Activated CD4-positive, alpha-beta T cell treated with anti-CD3 and anti-CD28 coated beads, Interleukin-2, amount 50 U/mL, for 48 hours (primary cell): ENCODE measurements at regions not wholly inside any gene's neighbourhood (a gene's known extent, or its start where the extent isn't known, plus 50 kb on each side); places are given as distances from the start of the nearest gene placed in this dataset.
"Not testable (repeated sequence)": the region's sequence is repeated elsewhere in the genome, so short reads cannot be mapped to it uniquely, and the experiment has no call there.

ENCODE experiments used
- DNase-seq, 2 experiments: peaks; one replicate each; pipeline ENCODE4 v3.0.0-alpha.2; 2020

DNA sequence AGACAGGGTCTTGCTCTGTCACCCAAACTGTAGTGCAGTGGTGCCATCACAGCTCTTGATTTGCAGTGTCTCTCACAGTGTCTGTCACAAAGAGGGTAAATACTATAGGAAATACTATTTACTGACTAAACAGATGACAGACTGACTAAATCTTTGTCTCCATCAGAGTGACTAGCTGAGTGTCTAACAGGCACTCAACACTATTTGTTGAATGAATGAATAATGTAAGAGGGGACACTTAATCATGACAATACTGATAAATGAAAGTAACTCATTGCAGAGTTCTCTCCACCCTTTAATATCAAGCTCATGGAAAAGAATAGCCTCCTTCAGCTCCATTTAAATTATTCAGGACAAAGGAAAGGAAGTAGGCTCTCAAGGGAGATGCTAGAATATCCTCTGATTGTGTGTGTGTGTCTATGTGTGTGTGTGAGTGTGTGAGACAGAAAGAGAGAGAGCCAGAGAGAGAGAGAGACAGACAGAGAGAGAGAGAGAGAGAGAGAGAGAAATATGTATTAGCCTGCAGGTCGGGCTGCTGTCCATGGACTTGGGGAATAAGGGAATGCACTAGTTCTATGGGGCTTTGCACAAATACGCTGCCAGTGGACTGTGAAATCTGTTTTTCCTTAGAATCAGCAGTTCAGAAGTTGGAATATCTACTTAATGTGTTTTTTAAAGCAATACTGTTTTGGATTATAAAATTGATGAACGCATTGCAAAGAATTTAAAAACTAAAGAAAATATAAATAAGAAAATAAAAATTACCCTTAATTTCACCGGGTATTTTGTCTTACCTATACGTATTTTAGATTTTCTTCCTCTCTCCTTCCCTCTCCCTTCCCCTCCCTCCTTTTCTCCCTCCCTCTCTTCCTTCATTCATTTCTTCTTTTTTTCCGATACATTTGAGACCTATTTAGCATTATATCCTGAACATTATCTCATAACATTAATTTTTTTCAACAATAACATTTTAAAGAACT is 132.9 kb upstream of the LRIG1 start:
- no peak for DNase-seq

DNA sequence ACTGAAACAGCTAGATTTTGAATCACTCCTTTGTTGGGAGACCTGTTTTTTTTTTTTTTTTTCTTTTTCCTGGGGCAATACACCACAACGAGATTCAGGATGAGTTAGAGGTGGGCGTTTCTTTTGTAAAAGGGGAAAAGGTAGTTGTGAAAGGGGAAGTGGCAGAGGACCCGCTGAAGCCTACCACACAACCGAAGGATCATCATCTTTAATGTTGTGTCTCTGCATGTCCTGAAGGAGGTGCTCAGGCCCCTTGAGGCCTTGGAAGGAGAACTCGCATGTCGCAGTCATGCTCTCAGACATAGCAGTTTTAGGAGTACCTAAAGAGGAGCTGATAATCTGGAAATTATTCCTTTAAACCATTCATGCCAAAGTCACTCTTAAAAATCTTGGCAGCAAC is 137.9 kb upstream of the LRIG1 start:
- no peak for DNase-seq

DNA sequence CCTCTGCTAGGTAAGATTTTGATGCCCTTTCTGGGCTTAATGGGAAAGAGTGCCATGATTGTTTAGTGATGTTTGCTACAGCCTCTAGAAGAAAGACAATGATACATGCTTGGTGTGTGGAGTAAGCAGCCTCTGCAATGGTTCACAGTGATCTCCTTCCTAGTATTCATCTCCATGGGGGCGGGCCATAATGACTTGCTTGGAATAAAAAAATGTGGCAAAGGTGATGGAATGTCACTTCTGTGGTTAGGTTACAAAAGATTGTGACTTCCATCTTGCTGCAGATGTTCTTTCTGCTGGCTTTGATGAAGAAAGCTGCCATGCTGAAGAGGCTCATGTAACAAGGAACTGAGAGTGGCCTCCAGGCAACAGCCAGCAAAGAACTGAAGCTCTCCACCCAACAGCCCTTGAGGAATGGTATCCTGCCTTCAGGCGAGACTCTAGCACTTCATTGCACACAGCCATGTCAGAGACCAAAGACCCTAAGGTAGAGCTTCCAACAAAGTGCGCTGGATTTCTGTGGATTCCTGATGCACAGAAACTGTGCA is 139.1 kb upstream of the LRIG1 start:
- no peak for DNase-seq

DNA sequence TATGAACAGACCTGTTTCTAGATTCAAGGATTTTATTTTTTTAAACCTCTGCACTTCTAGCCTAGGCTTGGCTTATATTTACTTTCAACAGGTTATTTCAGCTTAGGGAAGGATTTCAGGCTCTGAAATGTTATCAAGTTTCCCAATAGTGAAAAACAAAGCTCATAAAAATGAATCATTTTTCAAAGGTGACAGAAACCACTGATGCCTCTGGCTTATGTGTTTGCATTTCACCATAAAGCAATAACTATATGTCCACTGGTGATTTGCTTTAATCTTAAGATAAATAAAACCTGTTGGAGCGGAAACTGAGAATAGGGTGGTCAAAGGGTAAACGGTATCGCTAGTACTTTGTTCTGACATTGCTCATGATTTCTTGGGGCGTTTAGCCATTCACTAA is 141.2 kb upstream of the LRIG1 start:
- DNase-seq, result no peak

DNA sequence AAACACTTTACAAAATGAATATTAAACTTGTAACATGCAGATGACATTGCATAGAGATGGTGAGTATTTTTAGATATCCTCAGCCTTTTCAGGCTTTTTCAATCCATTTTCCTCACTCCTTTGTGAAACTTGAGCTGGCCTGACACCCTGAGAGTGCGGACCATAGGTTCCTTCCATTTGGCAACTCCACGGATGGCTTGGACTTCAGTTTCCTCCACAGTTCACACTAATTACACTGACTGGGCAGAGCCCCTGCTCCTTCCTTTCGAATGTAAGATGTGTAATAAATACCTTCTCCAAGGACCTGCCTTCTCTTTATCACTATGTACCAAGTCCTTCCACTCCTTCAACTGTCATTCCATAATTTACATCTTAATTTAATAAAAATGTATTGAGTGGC is 141.7 kb upstream of the LRIG1 start:
- no peak for DNase-seq

DNA sequence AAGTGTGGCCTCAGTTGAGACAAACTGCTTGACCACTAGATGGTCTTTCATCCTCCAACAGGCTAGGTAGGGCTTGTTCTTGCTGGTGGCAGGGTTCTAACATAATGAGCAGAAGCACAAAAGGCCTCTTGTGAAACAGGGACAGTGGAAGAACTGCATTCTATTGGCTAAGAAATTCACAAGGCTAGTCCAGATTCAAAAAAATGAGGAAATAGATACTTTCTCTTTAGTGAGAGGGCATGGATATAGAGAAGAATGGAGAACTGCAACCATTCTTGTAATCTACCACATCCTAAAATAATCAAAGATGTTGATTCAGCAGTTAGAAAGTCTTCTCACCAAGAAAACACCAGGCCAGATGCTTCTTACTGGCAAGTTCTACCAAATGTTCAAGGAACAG is 143.7 kb upstream of the LRIG1 start:
- DNase-seq, result no peak

DNA sequence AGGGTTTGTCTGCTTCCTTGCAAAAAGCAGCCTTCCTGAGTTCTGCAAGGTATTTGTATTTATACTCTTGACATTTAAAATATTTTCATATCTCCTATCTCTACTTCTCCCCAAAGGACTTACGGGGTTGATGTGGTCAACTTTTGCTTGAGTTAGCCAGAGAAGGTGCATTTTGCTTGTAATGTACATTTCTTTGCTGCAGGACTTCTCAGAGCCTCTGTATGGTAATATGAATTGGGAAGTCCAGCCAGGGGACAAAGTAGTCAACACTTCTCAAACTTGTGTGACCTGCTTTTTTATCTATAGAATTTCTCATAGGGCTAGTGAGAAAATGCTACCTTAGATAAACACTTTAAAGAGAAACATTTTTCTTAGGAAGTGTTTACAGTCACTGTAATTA is 148.2 kb upstream of the LRIG1 start:
- DNase-seq, result no peak

DNA sequence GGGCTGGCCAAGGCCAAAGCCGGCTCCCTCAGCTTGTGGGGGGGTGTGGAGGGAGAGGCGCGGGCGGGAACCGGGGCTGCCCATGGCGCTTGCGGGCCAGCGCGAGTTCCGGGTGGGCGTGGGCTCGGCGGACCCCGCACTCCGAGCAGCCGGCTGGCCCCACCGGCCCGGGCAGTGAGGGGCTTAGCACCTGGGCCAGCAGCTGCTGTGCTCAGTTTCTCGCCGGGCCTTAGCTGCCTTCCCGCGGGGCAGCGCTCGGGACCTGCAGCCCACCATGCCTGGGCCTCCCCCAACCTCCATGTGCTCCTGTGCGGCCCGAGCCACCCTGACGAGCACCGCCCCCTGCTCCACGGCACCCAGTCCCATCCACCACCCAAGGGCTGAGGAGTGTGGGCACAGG is 150.7 kb upstream of the LRIG1 start:
- DNase-seq, result not testable (repeated sequence)

DNA sequence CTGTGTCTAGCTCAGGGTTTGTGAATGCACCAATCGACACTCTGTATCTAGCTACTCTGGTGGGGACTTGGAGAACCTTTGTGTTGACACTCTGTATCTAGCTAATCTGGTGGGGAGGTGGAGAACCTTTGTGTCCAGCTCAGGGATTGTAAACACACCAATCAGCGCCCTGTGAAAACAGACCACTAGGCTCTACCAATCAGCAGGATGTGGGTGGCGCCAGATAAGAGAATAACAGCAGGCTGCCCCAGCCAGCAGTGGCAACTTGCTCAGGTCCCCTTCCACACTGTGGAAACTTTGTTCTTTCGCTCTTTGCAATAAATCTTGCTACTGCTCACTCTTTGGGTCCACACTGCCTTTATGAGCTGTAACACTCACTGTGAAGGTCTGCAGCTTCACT is 151.3 kb upstream of the LRIG1 start:
- DNase-seq, result not testable (repeated sequence)

DNA sequence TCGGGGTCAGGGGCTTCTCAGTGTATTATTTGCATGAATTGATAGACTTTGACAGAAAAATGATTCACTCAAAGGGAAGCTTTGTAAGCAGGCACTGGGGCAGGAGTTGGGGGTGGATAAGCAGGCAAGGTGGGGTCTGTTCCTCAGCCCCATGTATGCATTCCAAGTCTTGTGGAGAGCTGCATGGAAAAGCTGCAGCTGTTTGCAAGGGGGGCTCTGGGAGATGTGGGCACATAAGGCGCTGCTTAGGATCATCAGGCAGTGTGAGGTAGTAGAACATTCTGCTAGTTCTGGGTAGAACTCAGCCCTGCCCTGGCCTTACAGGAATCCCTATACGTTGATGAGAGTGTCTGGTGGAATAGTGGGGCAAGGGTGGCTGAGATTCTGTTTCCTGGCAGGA is 154.2 kb upstream of the LRIG1 start:
- DNase-seq, result no peak

DNA sequence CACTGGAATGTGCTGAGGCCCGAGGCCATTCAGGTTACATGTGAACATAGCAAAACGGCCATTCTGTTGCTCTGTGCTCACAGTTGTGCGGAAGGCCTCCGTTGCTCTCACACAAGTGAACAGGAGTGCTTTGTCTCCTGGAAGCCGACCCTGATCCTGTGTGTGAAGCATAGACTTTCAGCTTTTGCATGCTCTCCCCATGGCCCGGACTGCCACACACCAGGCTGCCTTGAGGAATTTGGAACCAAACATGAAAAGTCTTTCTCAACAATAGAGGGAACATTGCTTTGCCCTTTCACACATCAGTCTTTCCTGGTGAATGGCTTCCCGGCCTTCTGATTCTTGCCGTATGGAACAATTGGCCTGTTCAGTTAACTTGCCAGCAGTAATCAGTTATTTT is 154.8 kb upstream of the LRIG1 start:
- no peak for DNase-seq

DNA sequence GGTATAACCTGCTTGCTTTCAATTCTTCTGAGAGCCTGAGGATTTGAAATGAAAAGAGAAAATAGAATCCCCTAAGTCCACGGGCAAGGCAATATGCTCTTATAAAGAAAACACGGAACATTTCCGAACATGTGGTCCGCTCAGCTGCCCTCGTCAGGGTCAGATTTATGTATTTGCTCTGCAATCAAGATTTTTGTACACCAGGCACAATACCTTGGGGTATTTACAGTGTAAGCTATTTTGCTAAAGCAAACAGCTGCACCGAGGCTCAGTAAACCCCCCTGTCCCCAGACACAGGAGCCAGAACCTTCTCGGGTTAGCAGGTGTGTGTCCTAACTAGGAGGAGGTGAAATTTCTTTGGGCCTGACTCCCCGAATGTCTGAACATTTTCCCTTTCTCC is 155.8 kb upstream of the LRIG1 start:
- DNase-seq, result no peak

DNA sequence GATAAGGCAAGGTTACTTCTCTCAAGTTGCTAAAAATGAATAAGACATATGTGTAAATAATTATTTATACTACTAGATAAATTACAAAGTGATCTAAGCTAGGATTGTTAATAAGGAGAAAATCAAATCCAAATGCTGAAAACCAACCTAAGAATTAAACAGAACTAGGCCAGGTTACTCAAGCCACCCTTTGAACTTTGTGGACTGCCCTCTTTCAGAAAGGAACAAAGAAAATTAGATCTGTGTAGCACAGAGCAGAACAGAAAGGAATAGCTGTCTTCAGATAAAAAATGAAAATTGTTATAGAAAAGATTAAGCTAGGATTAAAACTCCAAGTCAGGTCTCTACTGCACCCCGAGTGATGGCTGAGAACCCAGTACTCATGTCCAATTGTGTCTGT is 158.2 kb upstream of the LRIG1 start:
- no peak for DNase-seq

DNA sequence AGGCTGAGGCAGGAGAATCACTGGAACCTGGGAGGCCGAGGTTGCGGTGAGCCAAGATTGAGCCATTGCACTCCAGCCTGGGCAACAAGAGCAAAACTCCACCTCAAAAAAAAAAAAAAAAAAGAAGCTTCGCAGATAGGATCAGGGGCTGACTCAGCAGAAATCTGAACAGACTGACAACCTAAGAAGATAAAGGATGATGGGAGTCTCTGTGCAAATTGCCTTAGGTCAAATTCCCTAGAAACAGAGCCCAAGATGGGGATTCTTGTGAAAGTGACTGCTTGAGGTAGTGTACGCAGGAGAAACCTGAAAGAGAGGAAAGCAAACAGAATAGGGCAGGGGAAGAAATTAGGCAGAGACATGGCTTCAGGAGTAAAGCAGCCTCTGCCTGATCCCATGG is 160.8 kb upstream of the LRIG1 start:
- DNase-seq, result no peak

DNA sequence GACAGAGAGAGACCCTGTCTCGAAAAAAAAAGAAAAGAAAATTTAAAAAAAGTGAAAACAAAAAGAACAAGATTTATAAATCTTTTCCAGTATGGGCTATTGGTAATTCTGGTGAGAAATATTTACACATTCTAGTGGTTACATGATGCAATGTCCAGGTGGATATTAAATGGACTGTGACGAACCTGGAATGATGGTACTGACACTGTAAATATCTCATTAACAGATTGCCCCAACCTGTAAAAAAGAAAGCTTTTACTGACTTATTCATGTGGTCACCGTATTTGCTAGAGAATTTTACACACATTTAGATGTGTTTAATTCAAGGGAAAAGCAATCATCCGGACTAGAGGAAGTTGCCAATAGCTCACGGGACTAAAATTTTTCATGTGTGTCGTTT is 162.1 kb upstream of the LRIG1 start:
- DNase-seq, result no peak

DNA sequence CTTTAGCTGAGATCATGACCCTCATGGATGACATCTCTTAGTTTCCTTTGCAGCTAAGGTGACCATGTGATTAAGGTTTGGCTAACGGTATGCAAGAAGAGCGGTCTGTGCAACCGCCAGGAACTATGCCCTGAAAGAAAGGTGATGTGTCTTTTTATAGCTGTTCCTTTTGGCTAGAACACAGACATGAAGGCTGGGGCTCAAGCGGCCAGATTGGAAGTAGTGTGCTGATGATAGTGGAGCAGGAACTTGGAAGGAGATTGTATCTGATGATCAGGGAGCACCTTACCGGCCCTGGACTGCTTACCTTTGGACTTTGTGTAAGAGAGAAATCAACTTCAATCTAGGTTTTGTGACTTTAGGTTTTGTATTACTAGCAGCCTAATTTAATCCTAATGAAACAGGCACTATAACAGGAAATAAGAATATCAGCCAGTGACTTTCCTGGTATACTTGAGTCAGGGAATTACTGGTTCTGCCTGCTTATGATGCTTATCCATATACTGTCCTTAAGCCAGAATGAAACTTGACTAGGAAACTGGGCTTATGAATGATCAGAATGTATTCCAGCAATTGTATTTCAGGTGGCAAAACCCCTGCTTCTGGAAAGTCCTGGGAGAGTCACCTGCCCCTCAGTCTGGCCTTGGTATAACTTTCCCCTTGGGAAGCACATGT is 164.3 kb upstream of the LRIG1 start:
- DNase-seq, result no peak

DNA sequence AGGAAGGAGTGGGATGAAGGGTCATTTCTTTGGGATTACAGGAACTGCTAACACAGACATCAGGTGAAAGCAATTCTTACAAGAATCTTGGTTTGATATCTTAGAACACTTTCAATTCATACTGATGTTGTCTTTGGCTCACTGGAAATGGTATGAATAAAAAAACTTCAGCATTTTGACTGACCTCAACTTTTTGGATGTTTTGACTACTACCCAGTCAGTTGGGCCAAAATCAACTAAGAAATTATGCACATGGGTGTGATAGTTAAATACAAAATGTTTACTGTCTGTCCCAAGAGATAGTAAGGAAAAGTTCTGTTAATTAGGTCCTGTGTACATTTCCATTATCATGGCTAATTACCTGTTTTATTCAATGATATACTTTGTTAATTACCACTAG is 165.5 kb upstream of the LRIG1 start:
- no peak for DNase-seq

DNA sequence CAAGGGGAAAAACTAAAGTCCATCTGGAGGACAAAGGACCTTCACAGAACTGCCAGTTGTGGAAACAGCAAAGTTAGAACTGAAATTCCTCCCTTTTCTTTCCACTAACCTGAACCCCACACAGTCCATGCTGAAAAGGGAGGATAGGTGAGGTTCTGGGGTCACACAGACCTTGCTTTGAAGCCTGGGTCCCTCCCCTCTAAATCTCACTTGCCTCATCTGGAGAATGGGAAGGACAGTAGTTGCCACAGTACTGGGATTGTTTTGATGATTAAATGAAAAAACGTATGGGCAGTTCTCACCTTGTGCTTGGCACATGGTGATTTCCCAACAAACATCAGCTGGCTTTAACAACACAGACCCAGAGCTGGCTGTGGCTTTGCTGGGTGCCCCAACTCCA is 166.4 kb upstream of the LRIG1 start:
- no peak for DNase-seq

DNA sequence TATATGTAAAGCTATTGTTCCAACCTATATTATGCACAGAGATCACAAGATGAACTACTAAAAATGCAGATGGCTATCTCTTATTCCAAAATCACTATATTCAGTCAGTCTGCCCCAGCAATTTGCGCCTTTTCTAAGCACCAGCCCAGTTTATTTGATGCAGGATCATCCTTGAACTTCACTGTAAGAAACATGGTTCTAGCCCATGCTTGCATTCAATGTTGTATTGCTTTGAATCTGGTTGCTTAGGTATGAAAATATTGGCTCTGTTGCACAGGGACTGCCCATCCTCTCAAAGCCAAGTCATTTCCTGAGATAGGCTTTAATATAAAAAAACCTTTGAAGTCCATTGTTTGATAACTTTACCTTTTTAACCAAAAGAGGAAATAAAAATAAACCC is 170.5 kb upstream of the LRIG1 start:
- DNase-seq, result no peak

DNA sequence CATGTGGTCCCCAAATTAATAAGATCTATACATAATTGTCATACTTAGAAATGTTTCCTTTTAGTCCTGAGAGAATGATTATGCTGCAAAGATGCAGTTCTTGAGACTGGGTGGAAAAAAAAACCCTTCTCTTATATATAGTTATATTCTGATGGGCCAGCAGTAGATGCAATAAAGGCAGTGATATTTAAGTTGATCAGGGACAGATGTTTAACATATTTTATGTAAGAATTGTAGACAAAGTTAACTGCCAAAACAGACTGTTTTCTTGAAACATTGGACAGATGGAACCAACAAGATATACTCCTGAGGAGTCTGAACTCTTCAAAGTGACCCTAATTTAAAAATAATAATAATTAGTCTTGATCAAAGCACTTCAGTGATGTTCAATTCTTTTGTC is 172.0 kb upstream of the LRIG1 start:
- DNase-seq, result no peak

DNA sequence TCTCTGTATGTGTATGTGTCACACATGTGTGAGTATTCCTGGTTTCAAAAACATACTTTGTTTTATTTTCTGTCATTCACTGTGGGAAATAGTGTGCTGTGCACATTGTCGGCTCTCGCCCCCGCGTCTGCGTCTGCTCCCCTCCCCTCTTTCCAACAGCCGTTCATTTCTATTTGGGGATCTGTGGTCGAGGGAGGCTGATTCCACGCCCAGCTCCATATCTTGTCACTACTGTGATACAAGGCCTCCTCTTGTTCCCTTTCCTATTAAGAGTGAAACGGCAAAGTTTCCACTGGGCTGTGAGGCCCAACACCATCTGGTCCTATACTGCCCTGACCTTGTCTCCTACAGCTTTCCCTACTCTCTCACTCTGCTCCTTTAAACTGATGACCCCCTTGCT is 172.5 kb upstream of the LRIG1 start:
- DNase-seq, result no peak

DNA sequence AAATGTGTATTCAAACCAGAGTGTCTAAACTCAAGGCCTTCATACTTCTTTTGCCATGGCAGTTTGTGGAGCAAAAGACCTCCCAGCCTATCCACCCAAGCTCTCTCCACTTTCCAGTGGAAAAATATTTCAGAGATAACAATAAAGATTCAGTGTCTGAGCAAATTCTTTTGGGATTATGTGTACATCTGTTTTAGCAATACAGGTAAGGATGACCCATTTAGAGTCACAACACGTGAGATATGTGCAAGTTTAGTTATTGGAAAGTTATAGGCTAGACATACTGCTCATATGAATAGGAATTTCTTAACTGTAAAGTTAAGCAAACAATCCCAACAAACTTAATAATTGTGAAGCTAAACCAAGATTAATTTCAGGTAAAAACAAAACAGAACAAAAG is 174.5 kb upstream of the LRIG1 start:
- DNase-seq, result no peak

DNA sequence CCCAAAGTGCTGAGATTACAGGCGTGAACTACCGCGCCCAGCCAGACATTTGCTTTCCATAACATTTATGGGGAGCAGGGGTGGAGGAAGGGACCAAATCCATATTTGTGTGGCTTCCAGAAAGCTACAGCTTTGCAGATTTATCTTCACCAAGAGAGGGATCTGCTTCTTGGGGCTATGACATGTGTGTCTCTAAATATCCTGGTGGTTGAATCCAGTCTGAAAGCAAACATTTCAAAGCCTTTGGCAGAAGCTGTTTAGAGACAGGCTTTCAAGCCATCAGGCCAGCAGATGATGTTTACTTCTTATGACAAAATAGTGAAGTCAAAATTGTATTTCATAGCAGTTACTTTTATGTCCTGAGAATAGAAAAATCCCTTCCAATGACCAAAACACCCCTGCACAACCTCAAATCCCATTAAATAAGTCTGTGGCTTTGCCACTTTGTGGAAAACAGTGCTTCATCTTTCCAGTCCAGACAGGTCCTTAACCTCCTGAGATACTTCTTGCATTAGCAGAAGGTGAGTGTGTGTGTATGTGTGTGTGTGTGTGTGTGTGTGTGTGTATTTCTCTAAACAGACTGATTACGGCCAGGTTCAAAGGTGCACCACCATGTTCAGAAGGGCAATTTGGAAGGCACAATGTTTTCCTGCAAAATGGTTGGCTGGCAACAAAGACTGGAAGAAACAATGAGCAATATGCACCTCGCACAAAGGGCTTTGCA is 191.4 kb upstream of the LRIG1 start:
- no peak for DNase-seq

DNA sequence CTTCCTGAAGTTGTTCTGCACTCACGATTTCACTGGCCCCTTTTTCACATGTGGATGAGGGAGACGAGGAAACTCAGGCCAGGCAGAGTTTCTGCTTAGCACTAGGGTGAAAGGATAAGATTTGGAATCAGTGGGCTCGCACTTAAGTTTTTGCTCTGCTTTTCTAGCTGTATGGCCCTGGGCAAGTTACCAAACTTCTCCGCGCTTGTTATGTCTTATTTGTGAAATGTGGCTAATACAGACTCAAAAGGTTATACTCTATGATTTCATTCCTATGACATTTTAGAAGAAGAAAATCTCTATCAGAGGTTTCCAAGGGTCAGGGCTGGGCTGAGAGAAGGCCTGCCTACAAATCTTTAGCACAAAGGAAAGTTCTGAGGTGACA is 191.9 kb upstream of the LRIG1 start:
- no peak for DNase-seq
